22Rv1 (cell line): ENCODE measurements at regions not wholly inside any gene's neighbourhood (a gene's known extent, or its start where the extent isn't known, plus 50 kb on each side); places are given as distances from the start of the nearest gene placed in this dataset.
"Not testable (repeated sequence)": the region's sequence is repeated elsewhere in the genome, so short reads cannot be mapped to it uniquely, and the experiment has no call there.

ENCODE experiments used
- H3K27ac ChIP-seq: fragments of 450-650 bp; 2 replicates; pipeline ENCODE4 v1.5.1; 2017
- CTCF ChIP-seq: fragments of 450-650 bp; IDR thresholded peaks from 2 replicates; pipeline ENCODE4 v1.5.1; 2017; ENCODE audit warnings: mild to moderate bottlenecking
- ZFX ChIP-seq: fragments of 450-650 bp; IDR thresholded peaks from 2 replicates; pipeline ENCODE4 v1.6.1; 2017; ENCODE audit warnings: antibody characterized with exemption, borderline replicate concordance

GRCh38 chr1:219066631-219067349 is 106.9 kb upstream of the LYPLAL1 start:
- no peak overlapping the region for H3K27ac ChIP-seq
- peak; percentile 68 for TF ChIP-seq CTCF
- no peak for TF ChIP-seq ZFX

GRCh38 chr1:219067350-219067712 is 106.3 kb upstream of the LYPLAL1 start:
- TF ChIP-seq ZFX (no peak), CTCF (peak; percentile 15; the same call in 1 of the 2 replicates)
- no peak overlapping the region for H3K27ac ChIP-seq

- H3K27ac ChIP-seq, result not testable (repeated sequence)
These were observed 103.3 kb upstream of the LYPLAL1 start for GRCh38 chr1:219070395-219070794.

GRCh38 chr1:219071209-219071608 is 102.5 kb upstream of the LYPLAL1 start:
- no peak for TF ChIP-seq CTCF
- TF ChIP-seq ZFX, result no peak

GRCh38 chr1:219072329-219072728 is 101.3 kb upstream of the LYPLAL1 start:
- H3K27ac ChIP-seq, result no peak overlapping the region
- TF ChIP-seq ZFX (no peak), CTCF (no peak)

More at GRCh38 chr1:219071209-219071608, 102.5 kb upstream of the LYPLAL1 start:
- no peak overlapping the region for H3K27ac ChIP-seq

GRCh38 chr1:219074084-219074728 is 99.5 kb upstream of the LYPLAL1 start:
- TF ChIP-seq CTCF (no peak), ZFX (no peak)
- no peak overlapping the region for H3K27ac ChIP-seq

GRCh38 chr1:219075121-219075879 is 98.4 kb upstream of the LYPLAL1 start:
- TF ChIP-seq CTCF (no peak), ZFX (no peak)
- no peak overlapping the region for H3K27ac ChIP-seq
